HUES64 (cell line): ENCODE measurements at regions not wholly inside any gene's neighbourhood (a gene's known extent, or its start where the extent isn't known, plus 50 kb on each side); places are given as distances from the start of the nearest gene placed in this dataset.

Source experiments
- H3K27ac ChIP-seq: 2 replicates; pipeline ENCODE4 v1.7.0; 2013; ENCODE audit warnings: low read depth, low read length, inconsistent platforms
- H3K27me3 ChIP-seq: 2 replicates; pipeline ENCODE4 v1.6.1; 2013; ENCODE audit warnings: mild to moderate bottlenecking, low read length; ENCODE audit not compliant: insufficient read depth
- H3K36me3 ChIP-seq: 2 replicates; pipeline ENCODE4 v1.6.1; 2013; ENCODE audit warnings: mild to moderate bottlenecking, low read length; ENCODE audit not compliant: insufficient read depth
- H3K4me1 ChIP-seq: 2 replicates; pipeline ENCODE4 v1.6.1; 2013; ENCODE audit warnings: mild to moderate bottlenecking, low read length, moderate library complexity; ENCODE audit not compliant: insufficient read depth
- H3K4me3 ChIP-seq: 2 replicates; pipeline ENCODE4 v1.5.1; 2013; ENCODE audit warnings: mild to moderate bottlenecking, low read length, moderate library complexity
- H3K9ac ChIP-seq: 2 replicates; pipeline ENCODE4 v1.6.1; 2013; ENCODE audit warnings: mild to moderate bottlenecking, low read depth, low read length
- H3K9me3 ChIP-seq: 2 replicates; pipeline ENCODE4 v1.6.1; 2013; ENCODE audit warnings: low read depth, low read length; ENCODE audit not compliant: insufficient read depth
- WGBS: fragments of 150-250, 120-280 bp; methylation state at CpG from one replicate; pipeline ENCODE4 v1.1.7; 2013; ENCODE audit warnings: missing lambda C conversion rate; 5-methylcytosine and 5-hydroxymethylcytosine counted together

DNA sequence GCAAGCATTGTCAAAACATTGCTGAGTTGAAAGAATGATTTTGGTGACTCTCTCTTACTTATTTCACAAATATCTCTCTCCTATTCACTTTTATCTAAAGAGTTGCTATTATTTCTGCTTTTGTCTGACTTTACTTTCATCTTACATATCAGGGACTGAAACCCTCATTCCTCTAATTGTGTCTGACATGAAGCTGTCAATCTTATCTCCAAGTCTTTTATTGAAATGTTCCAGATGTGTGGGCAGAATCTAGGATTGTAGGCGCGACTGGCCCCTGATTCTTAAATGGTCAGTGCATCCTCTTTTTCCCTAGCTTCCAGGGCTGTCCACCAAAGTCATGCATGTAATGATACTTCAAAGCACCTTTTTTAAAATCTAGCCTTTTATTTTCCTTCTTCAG is 174.6 kb downstream of the NDFIP2 start:
- H3K4me1 ChIP-seq: peaks cover 23% of the 10 kb centered on the region
- no peak overlapping the region for H3K4me3 ChIP-seq
- H3K9me3 ChIP-seq: no peaks in the 10 kb centered on the region
- no peak overlapping the region for H3K9ac ChIP-seq
- no peaks in the 10 kb centered on the region for H3K27me3 ChIP-seq
- 85% methylated on average over 2 of the region's 2 CpGs for WGBS
- H3K27ac ChIP-seq: no peak overlapping the region
- no peaks in the 10 kb centered on the region for H3K36me3 ChIP-seq

- Histone ChIP-seq H3K4me1 (peaks cover 14% of the 10 kb centered on the region), H3K4me3 (no peak overlapping the region), H3K9ac (no peak overlapping the region), H3K36me3 (no peaks in the 10 kb centered on the region), H3K27ac (no peak overlapping the region), H3K9me3 (no peaks in the 10 kb centered on the region), H3K27me3 (no peaks in the 10 kb centered on the region)
These were observed 173.6 kb downstream of the NDFIP2 start for GRCh38 chr13:79654520-79654919.

GRCh38 chr13:79650688-79651087 is 169.7 kb downstream of the NDFIP2 start:
- no peaks in the 10 kb centered on the region for H3K27me3 ChIP-seq
- 100% methylated on average over 2 of the region's 4 CpGs for WGBS
- H3K9me3 ChIP-seq: no peaks in the 10 kb centered on the region
- no peaks in the 10 kb centered on the region for H3K4me1 ChIP-seq
- H3K36me3 ChIP-seq: no peaks in the 10 kb centered on the region
- H3K4me3 ChIP-seq: no peak overlapping the region
- no peak overlapping the region for H3K9ac ChIP-seq
- H3K27ac ChIP-seq: no peak overlapping the region

- WGBS: no CpG with 5 or more reads among the region's 1 CpG
- no peak overlapping the region for H3K9ac ChIP-seq
- no peak overlapping the region for H3K27ac ChIP-seq
These were observed 167.2 kb downstream of the NDFIP2 start for GRCh38 chr13:79648191-79648590.

DNA sequence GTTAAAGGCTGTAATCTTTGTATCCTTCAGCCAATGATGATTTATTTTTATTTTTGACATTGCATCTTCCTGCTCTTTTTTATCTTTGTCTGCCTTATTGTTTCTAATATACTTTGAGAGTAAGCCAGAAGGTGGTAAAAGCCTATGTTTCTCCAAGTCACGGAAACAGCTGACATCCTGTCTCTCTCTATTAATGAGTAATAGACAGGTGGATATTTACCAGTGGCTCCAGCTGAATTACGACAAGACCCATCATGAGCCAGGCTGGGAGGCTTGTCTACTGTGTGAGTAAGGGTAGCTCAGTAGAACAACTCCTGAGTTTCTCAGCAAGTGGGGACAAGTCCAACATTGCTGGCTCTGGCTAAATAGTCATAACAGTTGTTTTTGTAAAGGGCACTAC is 166.6 kb downstream of the NDFIP2 start:
- no peak overlapping the region for H3K9ac ChIP-seq
- 93% methylated on average over 2 of the region's 2 CpGs for WGBS
- H3K36me3 ChIP-seq: no peaks in the 10 kb centered on the region
- H3K9me3 ChIP-seq: no peaks in the 10 kb centered on the region
- no peaks in the 10 kb centered on the region for H3K27me3 ChIP-seq
- no peak overlapping the region for H3K4me3 ChIP-seq
- H3K27ac ChIP-seq: no peak overlapping the region
- H3K4me1 ChIP-seq: no peaks in the 10 kb centered on the region

More at GRCh38 chr13:79648191-79648590, 167.2 kb downstream of the NDFIP2 start:
- no peaks in the 10 kb centered on the region for H3K4me1 ChIP-seq
- no peaks in the 10 kb centered on the region for H3K36me3 ChIP-seq
- H3K4me3 ChIP-seq: no peak overlapping the region
- H3K9me3 ChIP-seq: no peaks in the 10 kb centered on the region
- no peaks in the 10 kb centered on the region for H3K27me3 ChIP-seq

GRCh38 chr13:79646880-79647279 is 165.9 kb downstream of the NDFIP2 start:
- Histone ChIP-seq H3K36me3 (no peaks in the 10 kb centered on the region), H3K27me3 (no peaks in the 10 kb centered on the region), H3K4me1 (no peaks in the 10 kb centered on the region), H3K4me3 (no peak overlapping the region), H3K9me3 (no peaks in the 10 kb centered on the region), H3K27ac (no peak overlapping the region), H3K9ac (no peak overlapping the region)
- 91% methylated on average over 2 of the region's 2 CpGs for WGBS

DNA sequence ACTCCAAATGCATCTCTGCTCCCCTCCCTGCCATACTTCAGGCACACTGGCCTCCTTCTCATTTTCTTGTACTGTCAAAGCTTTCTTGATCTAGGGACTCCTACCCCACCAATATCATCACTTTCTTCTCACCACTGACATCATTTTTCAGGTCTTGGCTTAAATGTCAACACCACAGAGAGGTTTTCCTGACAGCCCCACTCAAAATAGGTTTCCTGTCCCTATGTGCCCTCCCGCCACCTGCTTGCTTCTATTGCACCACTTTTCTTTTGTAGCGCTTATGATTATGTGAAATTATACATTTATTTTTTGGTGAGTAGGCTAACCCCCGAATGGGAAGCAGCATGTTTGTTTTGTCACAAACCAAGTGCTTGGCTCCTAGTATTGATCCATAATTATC is 164.6 kb downstream of the NDFIP2 start:
- no peaks in the 10 kb centered on the region for H3K4me1 ChIP-seq
- WGBS: 86% methylated on average over 3 of the region's 3 CpGs
- H3K27me3 ChIP-seq: no peaks in the 10 kb centered on the region
- no peaks in the 10 kb centered on the region for H3K36me3 ChIP-seq
- H3K9ac ChIP-seq: no peak overlapping the region
- H3K4me3 ChIP-seq: no peak overlapping the region
- no peaks in the 10 kb centered on the region for H3K9me3 ChIP-seq
- H3K27ac ChIP-seq: no peak overlapping the region

GRCh38 chr13:79642596-79642995 is 161.6 kb downstream of the NDFIP2 start:
- WGBS: 92% methylated on average over 3 of the region's 3 CpGs
- Histone ChIP-seq H3K4me3 (no peak overlapping the region), H3K9ac (no peak overlapping the region), H3K27ac (no peak overlapping the region), H3K4me1 (no peaks in the 10 kb centered on the region), H3K9me3 (no peaks in the 10 kb centered on the region), H3K27me3 (no peaks in the 10 kb centered on the region), H3K36me3 (no peaks in the 10 kb centered on the region)

DNA sequence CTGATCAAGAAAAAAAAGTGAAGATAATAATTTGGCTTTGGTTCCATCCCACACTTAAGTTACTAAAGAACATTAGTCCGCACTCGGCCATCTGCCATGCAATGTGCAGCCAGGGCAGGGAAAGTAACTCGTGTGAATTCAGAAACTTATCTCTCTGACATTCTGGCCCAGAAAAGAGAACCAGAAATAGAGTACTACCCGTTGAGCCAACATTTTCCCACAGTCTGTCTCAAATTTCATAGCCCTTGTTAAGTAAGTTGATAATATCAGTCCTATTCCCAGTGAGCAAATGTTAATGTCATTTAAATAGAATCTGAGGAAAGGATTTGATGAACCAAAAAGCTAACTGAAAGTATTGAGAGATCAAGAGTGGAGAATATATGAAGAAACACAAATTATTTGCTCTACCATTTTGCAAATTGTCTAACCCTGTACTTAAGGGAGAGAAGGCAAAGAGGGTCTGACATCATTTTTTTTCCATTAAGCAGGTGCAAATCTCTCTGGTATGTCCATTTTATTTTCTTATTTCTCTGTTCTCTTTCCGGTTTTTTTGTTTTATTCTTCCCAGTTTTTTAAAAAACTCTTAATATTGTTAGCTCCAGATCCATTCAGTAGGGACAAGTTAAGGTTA is 156.3 kb downstream of the NDFIP2 start:
- WGBS: 83% methylated on average over 5 of the region's 5 CpGs

GRCh38 chr13:79631051-79631659 is 150.2 kb downstream of the NDFIP2 start:
- Histone ChIP-seq H3K27ac (no peak overlapping the region), H3K9ac (no peak overlapping the region), H3K36me3 (no peaks in the 10 kb centered on the region), H3K4me3 (no peak overlapping the region), H3K9me3 (no peaks in the 10 kb centered on the region), H3K27me3 (no peaks in the 10 kb centered on the region), H3K4me1 (no peaks in the 10 kb centered on the region)
- 89% methylated on average over 3 of the region's 3 CpGs for WGBS

More for the DNA sequence above, 156.3 kb downstream of the NDFIP2 start:
- no peaks in the 10 kb centered on the region for H3K27me3 ChIP-seq
- no peaks in the 10 kb centered on the region for H3K4me1 ChIP-seq
- no peak overlapping the region for H3K4me3 ChIP-seq
- H3K36me3 ChIP-seq: no peaks in the 10 kb centered on the region
- no peak overlapping the region for H3K9ac ChIP-seq
- no peak overlapping the region for H3K27ac ChIP-seq
- no peaks in the 10 kb centered on the region for H3K9me3 ChIP-seq

DNA sequence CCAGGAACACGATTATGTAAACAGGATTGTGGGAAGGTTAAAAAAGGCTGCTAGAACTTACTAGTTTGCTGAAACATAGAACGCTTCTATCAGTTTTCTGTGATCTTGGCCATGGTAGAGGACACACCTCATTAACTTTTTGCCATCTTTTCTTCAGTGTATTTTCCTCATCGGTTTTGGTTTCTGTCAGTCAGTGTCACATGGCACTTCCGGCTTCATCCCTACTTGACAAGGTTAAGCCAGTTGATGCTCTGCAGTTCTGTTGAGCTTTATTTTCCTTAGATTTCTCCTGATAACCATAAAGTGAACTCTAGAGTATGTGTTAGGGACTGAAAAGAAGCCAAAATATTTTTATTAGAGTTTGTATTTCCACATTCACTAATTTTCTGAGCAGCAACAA is 147.5 kb downstream of the NDFIP2 start:
- H3K27me3 ChIP-seq: no peaks in the 10 kb centered on the region
- H3K4me3 ChIP-seq: no peak overlapping the region
- no peaks in the 10 kb centered on the region for H3K4me1 ChIP-seq
- 94% methylated on average over 4 of the region's 4 CpGs for WGBS
- H3K9me3 ChIP-seq: no peaks in the 10 kb centered on the region
- H3K36me3 ChIP-seq: no peaks in the 10 kb centered on the region
- no peak overlapping the region for H3K27ac ChIP-seq
- no peak overlapping the region for H3K9ac ChIP-seq

DNA sequence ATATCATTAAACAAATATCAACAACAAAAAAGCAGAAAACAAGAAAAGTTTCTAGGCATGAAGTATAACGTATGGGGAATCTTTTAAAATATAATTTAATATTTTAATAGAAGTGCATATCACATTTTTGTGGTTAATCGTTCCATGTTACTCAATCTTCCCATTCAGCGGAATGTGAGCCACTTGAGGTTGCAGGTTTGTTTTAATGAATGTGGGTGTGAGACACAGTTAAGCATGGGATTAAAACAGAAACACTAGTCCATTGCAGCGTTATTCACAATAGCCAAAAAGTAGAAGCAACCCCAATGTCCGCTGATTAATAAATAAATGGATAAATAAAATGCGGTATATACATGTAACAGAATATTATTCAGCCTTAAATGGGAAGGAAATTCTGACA is 146.0 kb downstream of the NDFIP2 start:
- H3K9ac ChIP-seq: no peak overlapping the region
- no peaks in the 10 kb centered on the region for H3K4me1 ChIP-seq
- H3K27ac ChIP-seq: no peak overlapping the region
- H3K9me3 ChIP-seq: no peaks in the 10 kb centered on the region
- H3K27me3 ChIP-seq: no peaks in the 10 kb centered on the region
- no peaks in the 10 kb centered on the region for H3K36me3 ChIP-seq
- no peak overlapping the region for H3K4me3 ChIP-seq
- 100% methylated on average over 3 of the region's 6 CpGs for WGBS
